Mesendoderm (in vitro differentiated cells): ENCODE measurements at regions not wholly inside any gene's neighbourhood (a gene's known extent, or its start where the extent isn't known, plus 50 kb on each side); places are given as distances from the start of the nearest gene placed in this dataset.

Experiments used
- DNase-seq: peaks from one replicate; pipeline ENCODE4 v3.0.0; 2013
- H2AK5ac ChIP-seq: 2 replicates; pipeline ENCODE4 v1.6.1; 2013; ENCODE audit warnings: low read length, inconsistent platforms
- H2BK120ac ChIP-seq: 2 replicates; pipeline ENCODE4 v1.6.1; 2013; ENCODE audit warnings: low read depth, mild to moderate bottlenecking, low read length, moderate library complexity, mixed read lengths
- H2BK15ac ChIP-seq: replicated peaks from 2 replicates; pipeline ENCODE4 v1.6.1; 2013; ENCODE audit warnings: low read depth, mild to moderate bottlenecking, moderate library complexity
- H2BK5ac ChIP-seq: 2 replicates; pipeline ENCODE4 v1.6.1; 2013; ENCODE audit warnings: low read length, inconsistent platforms
- H3K18ac ChIP-seq: 2 replicates; pipeline ENCODE4 v1.6.1; 2013; ENCODE audit warnings: mild to moderate bottlenecking, low read length, mixed read lengths
- H3K23ac ChIP-seq: one replicate; pipeline ENCODE4 v1.6.1; 2013; ENCODE audit warnings: low read length
- H3K27ac ChIP-seq: 2 replicates; pipeline ENCODE4 v1.5.1; 2013; ENCODE audit warnings: low read depth, mild to moderate bottlenecking, inconsistent platforms, low read length, moderate library complexity
- H3K27me3 ChIP-seq: 2 replicates; pipeline ENCODE4 v1.6.1; 2013; ENCODE audit warnings: low read length, control low read depth, mild to moderate bottlenecking, inconsistent platforms; ENCODE audit not compliant: insufficient read depth, poor library complexity
- H3K36me3 ChIP-seq: 2 replicates; pipeline ENCODE4 v1.6.1; 2013; ENCODE audit warnings: low read length, inconsistent platforms; ENCODE audit not compliant: control insufficient read depth, insufficient read depth
- H3K4ac ChIP-seq: one replicate; pipeline ENCODE4 v1.6.1; 2013; ENCODE audit warnings: low read depth, mild to moderate bottlenecking, low read length, moderate library complexity
- H3K4me1 ChIP-seq: 2 replicates; pipeline ENCODE4 v1.6.1; 2013; ENCODE audit warnings: low read depth, low read length, inconsistent platforms; ENCODE audit not compliant: control insufficient read depth
- H3K4me2 ChIP-seq: 2 replicates; pipeline ENCODE4 v1.6.1; 2013; ENCODE audit warnings: low read length
- H3K4me3 ChIP-seq: 2 replicates; pipeline ENCODE4 v1.5.1; 2013; ENCODE audit warnings: mild to moderate bottlenecking, low read length
- H3K56ac ChIP-seq: one replicate; pipeline ENCODE4 v1.6.1; 2013; ENCODE audit warnings: low read length
- H3K79me1 ChIP-seq: 2 replicates; pipeline ENCODE4 v1.6.1; 2013; ENCODE audit warnings: low read length, inconsistent platforms
- H3K79me2 ChIP-seq: 2 replicates; pipeline ENCODE4 v1.6.1; 2013; ENCODE audit warnings: mild to moderate bottlenecking, low read length; ENCODE audit not compliant: control insufficient read depth, insufficient read depth
- H3K9ac ChIP-seq: 2 replicates; pipeline ENCODE4 v1.6.1; 2013; ENCODE audit warnings: low read length, inconsistent platforms
- H4K5ac ChIP-seq: one replicate; pipeline ENCODE4 v1.6.1; 2013; ENCODE audit warnings: low read length
- H4K8ac ChIP-seq: one replicate; pipeline ENCODE4 v1.6.1; 2013; ENCODE audit warnings: low read depth, mild to moderate bottlenecking, control low read depth, low read length, moderate library complexity
- whole genome bisulfite sequencing: extraction: QIAGEN DNeasy Blood & Tissue Kit; methylation state at CpG from one replicate; pipeline ENCODE4 v1.1.7; 2013; ENCODE audit warnings: low lambda C conversion rate, missing lambda C conversion rate; ENCODE audit not compliant: insufficient coverage; ENCODE audit errors: extremely low coverage; 5-methylcytosine and 5-hydroxymethylcytosine counted together

DNA sequence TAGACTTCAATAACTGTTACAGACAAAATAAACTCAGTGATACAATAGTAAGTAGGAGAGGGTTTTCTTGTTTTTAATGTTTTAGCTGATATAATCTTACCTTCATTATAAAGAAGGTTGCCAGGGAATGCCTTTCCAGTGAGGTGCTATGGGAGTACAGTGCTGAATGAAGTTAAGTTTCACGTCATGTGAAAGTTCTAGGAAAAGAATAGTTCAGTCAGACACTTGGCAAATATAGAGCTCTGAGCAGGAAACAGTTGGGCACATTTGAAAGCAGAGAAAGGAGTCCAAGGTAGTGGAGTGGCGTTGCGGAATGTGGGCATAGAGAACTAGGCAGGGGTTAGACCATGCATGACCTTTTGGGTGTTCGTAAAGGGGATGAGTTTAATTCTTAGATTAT, 88.6 kb upstream of the DCN start:
- no peak overlapping the region for H3K4me2 ChIP-seq
- no peak overlapping the region for H2BK120ac ChIP-seq
- no peak overlapping the region for H3K4me3 ChIP-seq
- no peaks in the 10 kb centered on the region for H3K27me3 ChIP-seq
- no peak overlapping the region for H4K5ac ChIP-seq
- DNase-seq: no peak
- no peak overlapping the region for H3K27ac ChIP-seq
- H2BK15ac ChIP-seq: no peak overlapping the region
- H2AK5ac ChIP-seq: no peak overlapping the region
- no peak overlapping the region for H3K23ac ChIP-seq
- no peaks in the 10 kb centered on the region for H3K4me1 ChIP-seq
- H2BK5ac ChIP-seq: no peak overlapping the region
- H3K36me3 ChIP-seq: no peaks in the 10 kb centered on the region
- H3K4ac ChIP-seq: no peak overlapping the region
- no peak overlapping the region for H3K18ac ChIP-seq
- H3K56ac ChIP-seq: no peak overlapping the region
- no peak overlapping the region for H3K9ac ChIP-seq
- WGBS: no CpG with 5 or more reads among the region's 4 CpGs
- no peaks in the 10 kb centered on the region for H3K79me2 ChIP-seq
- no peak overlapping the region for H4K8ac ChIP-seq
- H3K79me1 ChIP-seq: no peaks in the 10 kb centered on the region

DNA sequence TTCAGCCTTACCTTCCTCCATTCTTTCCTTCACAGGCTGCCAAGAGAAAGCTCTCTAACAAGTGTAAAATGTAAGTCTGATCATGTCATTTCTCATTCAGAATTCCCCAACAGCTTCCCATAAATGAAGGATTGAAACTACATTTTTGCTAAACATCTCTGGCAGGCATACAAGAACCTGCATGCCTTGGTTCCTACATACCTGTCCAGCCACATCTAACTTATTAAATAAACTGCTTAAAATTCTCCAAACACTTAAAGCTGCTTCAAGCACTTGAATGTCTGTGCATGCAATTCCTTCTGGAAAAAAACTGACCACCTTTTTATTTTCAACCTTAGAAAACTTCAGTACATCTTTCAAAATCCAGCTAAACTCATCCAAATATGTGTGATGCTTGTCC, 84.4 kb upstream of the DCN start:
- Histone ChIP-seq H3K4me3 (no peak overlapping the region), H3K56ac (no peak overlapping the region), H4K5ac (no peak overlapping the region), H3K36me3 (no peaks in the 10 kb centered on the region), H3K79me1 (no peaks in the 10 kb centered on the region), H4K8ac (no peak overlapping the region), H2AK5ac (no peak overlapping the region), H2BK120ac (no peak overlapping the region), H2BK15ac (no peak overlapping the region), H3K4me2 (no peak overlapping the region), H3K4me1 (no peaks in the 10 kb centered on the region), H3K9ac (no peak overlapping the region), H3K4ac (no peak overlapping the region), H3K27ac (no peak overlapping the region), H3K18ac (no peak overlapping the region), H3K23ac (no peak overlapping the region), H3K27me3 (no peaks in the 10 kb centered on the region), H3K79me2 (no peaks in the 10 kb centered on the region), H2BK5ac (no peak overlapping the region)
- no peak for DNase-seq

DNA sequence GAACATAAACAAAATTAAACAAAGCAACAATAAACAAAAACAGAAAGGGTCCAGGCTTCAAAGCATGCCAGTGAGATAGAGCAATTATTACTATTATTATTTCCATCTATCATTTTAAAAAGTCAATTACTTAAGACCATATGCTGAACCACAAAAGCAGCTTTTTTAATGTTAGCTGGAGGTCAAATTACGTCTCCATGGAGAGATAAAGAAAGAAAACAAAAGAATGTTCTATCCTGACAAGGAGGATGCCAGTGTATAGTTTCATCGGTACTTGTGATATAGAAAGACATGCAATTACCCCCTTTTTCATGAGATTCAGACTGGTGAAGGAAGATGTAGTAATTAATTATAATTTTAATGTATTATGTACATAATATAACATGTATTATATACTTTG, 81.6 kb upstream of the DCN start:
- no peak overlapping the region for H4K8ac ChIP-seq
- H3K36me3 ChIP-seq: no peaks in the 10 kb centered on the region
- no peak overlapping the region for H3K56ac ChIP-seq
- H3K23ac ChIP-seq: no peak overlapping the region
- no peaks in the 10 kb centered on the region for H3K4me1 ChIP-seq
- no peak overlapping the region for H2BK120ac ChIP-seq
- no peaks in the 10 kb centered on the region for H3K79me2 ChIP-seq
- H4K5ac ChIP-seq: no peak overlapping the region
- no peak overlapping the region for H3K27ac ChIP-seq
- no peaks in the 10 kb centered on the region for H3K27me3 ChIP-seq
- no peaks in the 10 kb centered on the region for H3K79me1 ChIP-seq
- H3K4ac ChIP-seq: no peak overlapping the region
- no peak for DNase-seq
- no peak overlapping the region for H3K9ac ChIP-seq
- no peak overlapping the region for H2AK5ac ChIP-seq
- H2BK15ac ChIP-seq: no peak overlapping the region
- H3K18ac ChIP-seq: no peak overlapping the region
- no peak overlapping the region for H2BK5ac ChIP-seq
- no peak overlapping the region for H3K4me2 ChIP-seq
- no CpG with 5 or more reads among the region's 2 CpGs for WGBS
- H3K4me3 ChIP-seq: no peak overlapping the region

DNA sequence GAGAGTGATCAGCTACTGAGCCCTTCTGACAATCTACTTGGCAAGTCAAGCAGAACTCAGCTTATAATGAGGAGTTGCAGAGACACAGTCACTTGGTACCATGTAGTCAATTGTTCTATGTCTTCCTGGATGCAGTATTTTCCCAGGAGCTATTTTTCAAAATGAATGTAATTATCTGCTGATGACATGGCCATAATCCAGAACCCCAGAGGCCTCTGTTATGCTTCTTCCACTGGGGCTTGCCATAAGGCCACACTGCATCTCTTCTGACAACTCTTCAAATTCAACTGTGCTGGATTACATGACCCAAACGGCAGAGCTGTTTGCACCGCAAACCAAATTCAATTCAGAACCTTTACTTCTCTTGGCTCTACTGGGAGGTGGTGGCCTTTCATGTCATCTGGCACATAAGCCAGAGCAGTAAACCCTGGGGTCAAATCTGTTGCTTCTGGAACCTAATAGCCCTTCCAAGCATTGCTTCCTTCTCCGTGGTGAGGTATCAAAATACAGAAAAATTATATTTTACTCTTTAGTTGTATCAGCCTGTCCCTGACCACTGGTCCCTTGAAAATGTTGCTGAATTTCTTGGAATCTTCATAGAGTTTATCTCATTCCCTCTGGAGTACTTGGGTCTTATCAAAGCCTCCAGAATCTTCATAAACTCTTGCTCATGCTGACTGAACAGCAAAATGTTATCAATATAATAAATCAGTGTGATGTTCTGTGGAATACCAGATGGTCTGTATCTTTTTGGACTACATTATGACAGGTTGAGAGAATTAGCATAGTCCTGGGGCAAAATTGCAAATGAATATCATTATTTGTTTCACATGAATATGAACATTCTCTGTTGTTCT, 79.4 kb upstream of the DCN start:
- no peaks in the 10 kb centered on the region for H3K79me2 ChIP-seq
- no peak overlapping the region for H4K8ac ChIP-seq
- H3K9ac ChIP-seq: no peak overlapping the region
- no peak overlapping the region for H3K4ac ChIP-seq
- H3K4me1 ChIP-seq: no peaks in the 10 kb centered on the region
- H3K79me1 ChIP-seq: no peaks in the 10 kb centered on the region
- WGBS: no CpG with 5 or more reads among the region's 3 CpGs
- no peak overlapping the region for H3K18ac ChIP-seq
- no peak overlapping the region for H3K27ac ChIP-seq
- H3K23ac ChIP-seq: no peak overlapping the region
- no peak overlapping the region for H2AK5ac ChIP-seq
- no peak overlapping the region for H2BK5ac ChIP-seq
- H4K5ac ChIP-seq: no peak overlapping the region
- H2BK120ac ChIP-seq: no peak overlapping the region
- H2BK15ac ChIP-seq: no peak overlapping the region
- no peak for DNase-seq
- no peak overlapping the region for H3K4me2 ChIP-seq
- H3K36me3 ChIP-seq: no peaks in the 10 kb centered on the region
- H3K27me3 ChIP-seq: no peaks in the 10 kb centered on the region
- no peak overlapping the region for H3K56ac ChIP-seq
- no peak overlapping the region for H3K4me3 ChIP-seq

DNA sequence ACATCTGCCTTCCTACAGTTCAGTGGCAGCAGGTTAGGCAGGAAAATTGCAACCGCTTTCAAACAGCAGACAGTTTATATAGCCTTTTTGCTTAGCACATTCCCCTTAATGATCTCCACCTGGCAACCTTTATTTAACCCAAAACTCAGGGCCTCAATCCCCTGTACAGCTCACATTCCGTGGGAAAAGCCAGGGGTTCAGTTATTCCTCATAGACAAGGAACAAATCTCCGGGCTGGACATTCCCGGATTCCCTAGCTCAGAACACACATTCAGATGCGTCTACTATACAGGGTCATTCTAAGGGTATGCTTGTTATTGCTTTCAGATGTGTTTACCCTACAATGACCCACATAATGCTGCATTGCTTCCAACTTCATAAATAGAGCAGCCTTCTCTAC, 73.8 kb upstream of the DCN start:
- no peak overlapping the region for H3K4me3 ChIP-seq
- H3K79me1 ChIP-seq: no peaks in the 10 kb centered on the region
- H2BK120ac ChIP-seq: no peak overlapping the region
- no peak overlapping the region for H4K8ac ChIP-seq
- H3K56ac ChIP-seq: no peak overlapping the region
- no peak overlapping the region for H3K18ac ChIP-seq
- H3K4me1 ChIP-seq: no peaks in the 10 kb centered on the region
- H3K4ac ChIP-seq: no peak overlapping the region
- H2BK5ac ChIP-seq: no peak overlapping the region
- no peak overlapping the region for H3K9ac ChIP-seq
- no peak overlapping the region for H3K27ac ChIP-seq
- H2AK5ac ChIP-seq: no peak overlapping the region
- no peaks in the 10 kb centered on the region for H3K79me2 ChIP-seq
- WGBS: no CpG with 5 or more reads among the region's 5 CpGs
- H4K5ac ChIP-seq: no peak overlapping the region
- no peak for DNase-seq
- H3K23ac ChIP-seq: no peak overlapping the region
- no peaks in the 10 kb centered on the region for H3K27me3 ChIP-seq
- no peak overlapping the region for H2BK15ac ChIP-seq
- no peaks in the 10 kb centered on the region for H3K36me3 ChIP-seq
- H3K4me2 ChIP-seq: no peak overlapping the region

DNA sequence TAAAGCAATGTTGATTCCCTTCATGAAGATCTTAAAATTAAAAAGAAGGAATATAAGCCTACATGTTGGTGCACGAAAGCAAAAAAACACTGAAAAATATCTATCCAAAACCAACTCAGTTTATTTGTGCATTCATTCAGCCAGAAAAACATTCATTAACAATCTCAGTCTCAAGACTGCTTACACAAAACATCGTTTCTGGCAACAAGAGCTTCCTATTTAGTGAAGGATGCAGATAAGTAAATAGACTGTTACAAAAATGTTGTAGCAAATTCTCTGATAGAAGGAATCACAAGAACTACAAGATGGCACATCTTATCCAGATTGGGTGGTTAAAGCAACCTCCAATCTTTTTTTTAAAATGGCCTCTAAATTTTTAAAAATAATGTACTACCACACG, 69.7 kb upstream of the DCN start:
- Histone ChIP-seq H3K79me1 (no peaks in the 10 kb centered on the region), H3K79me2 (no peaks in the 10 kb centered on the region), H3K4me2 (no peak overlapping the region), H3K4me1 (no peaks in the 10 kb centered on the region), H2AK5ac (no peak overlapping the region), H3K4me3 (no peak overlapping the region), H3K27me3 (no peaks in the 10 kb centered on the region), H2BK15ac (no peak overlapping the region), H3K9ac (no peak overlapping the region), H3K4ac (no peak overlapping the region), H4K8ac (no peak overlapping the region), H4K5ac (no peak overlapping the region), H3K36me3 (no peaks in the 10 kb centered on the region), H2BK5ac (no peak overlapping the region), H3K27ac (no peak overlapping the region), H3K23ac (no peak overlapping the region), H3K18ac (no peak overlapping the region), H2BK120ac (no peak overlapping the region), H3K56ac (no peak overlapping the region)
- no CpG with 5 or more reads among the region's 3 CpGs for WGBS
- DNase-seq: no peak
